ENCODE measurements at regions not wholly inside any gene's neighbourhood (a gene's known extent, or its start where the extent isn't known, plus 50 kb on each side); places are given as distances from the start of the nearest gene placed in this dataset.

- no peak for DNase-seq (ENCODE audit: low read depth, low spot score)
- in situ Hi-C loops (cut with HindIII; ENCODE audit: low pct_unique_long_range_greater_than_20kb, low sequenced_read_pairs): no loop called here
Measured at GRCh38 chr2:236501026-236501425, 68.6 kb upstream of the ACKR3 start.

- DNase-seq (ENCODE audit: low read depth, low spot score): no peak
- in situ Hi-C loops (cut with HindIII; ENCODE audit: low pct_unique_long_range_greater_than_20kb, low sequenced_read_pairs): no loop called here
Measured at GRCh38 chr2:236501531-236501930, 68.1 kb upstream of the ACKR3 start.

GRCh38 chr2:236503100-236503499, 66.5 kb upstream of the ACKR3 start:
- in situ Hi-C loops (cut with HindIII; ENCODE audit: low pct_unique_long_range_greater_than_20kb, low sequenced_read_pairs): no loop called here
- DNase-seq (ENCODE audit: low read depth, low spot score): peak; percentile 4

GRCh38 chr2:236503583-236503982, 66.0 kb upstream of the ACKR3 start:
- no peak for DNase-seq (ENCODE audit: low read depth, low spot score)
- in situ Hi-C loops (cut with HindIII; ENCODE audit: low pct_unique_long_range_greater_than_20kb, low sequenced_read_pairs): no loop called here

GRCh38 chr2:236505041-236505440, 64.6 kb upstream of the ACKR3 start:
- no peak for DNase-seq (ENCODE audit: low read depth, low spot score)
- in situ Hi-C loops (cut with HindIII; ENCODE audit: low pct_unique_long_range_greater_than_20kb, low sequenced_read_pairs): no loop called here

GRCh38 chr2:236505648-236506047, 64.0 kb upstream of the ACKR3 start:
- in situ Hi-C loops (cut with HindIII; ENCODE audit: low pct_unique_long_range_greater_than_20kb, low sequenced_read_pairs): no loop called here
- no peak for DNase-seq (ENCODE audit: low read depth, low spot score)

- no peak for DNase-seq (ENCODE audit: low read depth, low spot score)
- in situ Hi-C loops (cut with HindIII; ENCODE audit: low pct_unique_long_range_greater_than_20kb, low sequenced_read_pairs): no loop called here
Measured at GRCh38 chr2:236507393-236508085, 62.1 kb upstream of the ACKR3 start.

- in situ Hi-C loops (cut with HindIII; ENCODE audit: low pct_unique_long_range_greater_than_20kb, low sequenced_read_pairs): no loop called here
- DNase-seq (ENCODE audit: low read depth, low spot score): no peak
Measured at GRCh38 chr2:236508466-236508865, 61.2 kb upstream of the ACKR3 start.

GRCh38 chr2:236510034-236510433, 59.6 kb upstream of the ACKR3 start:
- no peak for DNase-seq (ENCODE audit: low read depth, low spot score)
- in situ Hi-C loops (cut with HindIII; ENCODE audit: low pct_unique_long_range_greater_than_20kb, low sequenced_read_pairs): no loop called here

GRCh38 chr2:236511266-236511665, 58.4 kb upstream of the ACKR3 start:
- DNase-seq (ENCODE audit: low read depth, low spot score): no peak
- in situ Hi-C loops (cut with HindIII; ENCODE audit: low pct_unique_long_range_greater_than_20kb, low sequenced_read_pairs): no loop called here

- DNase-seq (ENCODE audit: low read depth, low spot score): no peak
- in situ Hi-C loops (cut with HindIII; ENCODE audit: low pct_unique_long_range_greater_than_20kb, low sequenced_read_pairs): no loop called here
Measured at GRCh38 chr2:236512267-236512666, 57.4 kb upstream of the ACKR3 start.

GRCh38 chr2:236512902-236513435, 56.7 kb upstream of the ACKR3 start:
- in situ Hi-C loops (cut with HindIII; ENCODE audit: low pct_unique_long_range_greater_than_20kb, low sequenced_read_pairs): no loop called here
- DNase-seq (ENCODE audit: low read depth, low spot score): peak; percentile 50

- no peak for DNase-seq (ENCODE audit: low read depth, low spot score)
- in situ Hi-C loops (cut with HindIII; ENCODE audit: low pct_unique_long_range_greater_than_20kb, low sequenced_read_pairs): no loop called here
Measured at GRCh38 chr2:236513956-236514355, 55.7 kb upstream of the ACKR3 start.

GRCh38 chr2:236516708-236517107, 52.9 kb upstream of the ACKR3 start:
- no peak for DNase-seq (ENCODE audit: low read depth, low spot score)
- in situ Hi-C loops (cut with HindIII; ENCODE audit: low pct_unique_long_range_greater_than_20kb, low sequenced_read_pairs): no loop called here

- in situ Hi-C loops (cut with HindIII; ENCODE audit: low pct_unique_long_range_greater_than_20kb, low sequenced_read_pairs): no loop called here
- DNase-seq (ENCODE audit: low read depth, low spot score): no peak
Measured at GRCh38 chr2:236517251-236518031, 52.2 kb upstream of the ACKR3 start.

All from SK-MEL-5 (cell line).